HG02610 (cell line): ENCODE measurements at regions not wholly inside any gene's neighbourhood (a gene's known extent, or its start where the extent isn't known, plus 50 kb on each side); places are given as distances from the start of the nearest gene placed in this dataset.

Experiments
- ATAC-seq: cut with Tn5 transposase; IDR thresholded peaks from one replicate; pipeline ENCODE4 v1.9.1; 2021; ENCODE audit warnings: mild to moderate bottlenecking, moderate library complexity; ENCODE audit not compliant: unreplicated experiment

- no peak for ATAC-seq
These were observed 132.5 kb upstream of the KIRREL3 start for GRCh38 chr11:127133061-127133460.

GRCh38 chr11:127130321-127130720, 129.8 kb upstream of the KIRREL3 start:
- no peak for ATAC-seq

- no peak for ATAC-seq
These were observed 126.4 kb upstream of the KIRREL3 start for GRCh38 chr11:127126986-127127385.

DNA sequence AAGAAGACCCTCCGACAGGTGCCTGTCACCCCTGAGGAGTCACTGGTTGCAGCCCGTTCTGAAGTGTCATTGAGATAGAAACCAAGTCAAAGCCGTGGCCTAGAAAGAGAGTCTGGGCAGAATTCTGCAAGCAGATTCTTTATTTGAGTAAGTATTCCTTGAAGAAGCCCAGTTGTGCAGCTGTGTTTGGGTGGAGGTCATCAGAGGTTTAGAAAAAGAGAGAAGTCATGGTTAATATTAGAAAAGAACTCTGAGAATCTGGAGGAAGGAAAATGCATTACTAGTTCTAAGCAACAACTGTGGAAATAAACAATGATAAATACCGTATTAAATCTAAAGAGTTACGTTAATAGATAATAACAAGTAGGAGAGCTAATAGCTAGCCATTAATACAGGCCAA, 118.8 kb upstream of the KIRREL3 start:
- ATAC-seq: no peak

DNA sequence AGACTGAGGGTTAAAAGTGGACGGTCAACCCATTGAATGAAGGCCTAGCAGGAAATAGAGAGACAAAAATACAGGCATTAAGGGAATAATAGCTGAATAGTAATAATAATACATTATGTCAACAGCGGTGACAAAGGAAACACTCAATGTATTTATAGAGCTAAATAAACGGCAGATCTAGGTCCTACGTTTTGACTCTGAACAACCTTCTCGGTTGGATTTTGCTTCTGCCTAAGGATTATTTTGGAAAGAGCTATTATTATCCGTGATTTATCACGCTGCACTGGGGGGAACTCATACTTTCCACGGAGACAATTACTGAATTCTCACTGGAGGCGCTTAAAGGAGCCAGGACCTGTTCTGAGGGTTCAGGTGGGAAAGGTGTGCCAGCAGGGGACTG, 118.2 kb upstream of the KIRREL3 start:
- ATAC-seq: no peak

- ATAC-seq: no peak
These were observed 116.7 kb upstream of the KIRREL3 start for GRCh38 chr11:127117231-127117739.

DNA sequence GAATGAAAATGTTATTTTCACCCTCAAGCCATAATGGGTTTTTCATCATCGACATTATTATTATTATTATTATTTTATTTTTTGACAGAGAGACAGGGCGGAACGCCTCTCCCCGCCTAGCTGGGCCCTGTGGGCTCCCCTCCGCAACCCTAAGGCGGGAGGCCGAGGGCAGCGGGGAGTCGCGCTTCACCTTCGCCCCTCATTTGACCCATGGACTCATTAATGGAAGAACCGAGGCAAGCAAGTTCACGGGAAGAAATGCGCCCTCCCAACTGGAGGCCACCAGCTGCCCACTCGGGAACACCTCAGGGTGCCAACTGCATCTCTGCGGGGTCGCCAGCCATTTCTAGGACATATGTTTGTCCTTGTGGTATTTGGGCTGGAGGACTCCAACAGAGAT, 115.3 kb upstream of the KIRREL3 start:
- ATAC-seq: no peak

DNA sequence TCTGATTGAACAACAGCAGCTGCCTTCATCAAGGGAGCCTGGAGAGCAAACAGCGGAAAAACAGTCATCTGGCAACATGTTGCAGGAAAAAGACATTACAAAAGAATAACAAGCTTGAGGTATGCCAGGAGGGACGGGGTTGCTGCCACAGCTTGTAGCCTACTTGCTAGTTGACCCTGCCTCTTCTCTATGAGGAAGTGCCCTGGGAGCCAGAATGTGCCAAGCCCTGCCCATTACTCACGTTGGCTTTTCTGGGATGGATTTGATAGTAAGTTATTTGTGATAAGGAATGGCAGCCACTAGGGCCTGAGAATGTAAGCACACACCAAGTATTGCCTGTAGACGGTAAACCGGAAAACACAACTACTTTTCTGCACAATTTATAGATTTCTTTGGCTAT, 113.5 kb upstream of the KIRREL3 start:
- no peak for ATAC-seq

DNA sequence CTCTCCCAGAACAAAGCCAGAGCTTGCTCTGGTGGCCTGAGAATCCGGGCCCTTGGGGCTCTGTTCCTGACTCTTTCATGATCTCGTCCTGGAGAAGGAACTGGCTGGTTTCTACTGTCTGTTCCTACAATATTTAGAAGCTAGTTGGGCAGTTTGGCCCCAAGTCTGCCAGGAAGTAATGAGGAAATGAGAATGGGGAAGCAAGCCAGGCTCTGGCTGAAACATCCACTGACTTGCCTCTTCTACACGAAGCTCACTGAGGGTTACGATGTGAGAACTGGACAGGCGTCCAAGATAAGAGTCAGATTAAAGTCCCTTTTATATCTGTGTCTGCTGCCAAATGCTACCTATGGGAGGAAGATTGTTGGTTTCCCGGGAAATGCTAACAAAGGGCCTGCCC, 110.0 kb upstream of the KIRREL3 start:
- no peak for ATAC-seq

DNA sequence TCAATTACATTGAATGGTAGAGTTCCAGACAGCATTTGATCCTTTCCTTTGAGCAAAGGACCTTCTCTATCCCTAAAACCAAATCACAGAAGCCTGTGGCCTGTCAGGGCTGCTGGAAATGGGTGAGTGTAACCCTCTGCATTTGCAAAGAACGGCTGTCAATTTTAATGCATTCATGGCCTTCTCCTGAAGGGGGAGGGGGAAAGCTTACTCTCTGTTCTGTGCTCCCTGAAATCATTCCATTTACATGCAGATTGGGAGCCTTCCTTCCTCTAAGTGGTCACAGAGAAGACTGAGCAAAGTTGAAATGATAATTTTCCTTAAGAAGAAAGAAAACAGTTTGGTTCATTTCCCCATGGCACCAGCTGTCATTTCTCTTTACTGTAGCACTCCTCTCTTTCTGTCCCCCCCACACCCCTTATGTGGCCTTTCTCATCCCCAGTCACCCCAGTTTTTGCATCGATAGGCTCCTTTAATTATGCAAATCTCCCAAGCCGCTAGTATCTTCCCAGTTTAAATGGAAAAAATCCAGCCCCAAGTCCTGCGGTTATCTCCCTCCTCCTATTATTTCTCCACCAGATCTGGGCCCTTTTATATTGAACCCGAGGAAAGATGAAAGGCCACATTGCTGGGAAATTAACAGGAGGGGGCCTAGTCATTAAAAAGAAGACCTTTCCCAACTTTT, 109.4 kb upstream of the KIRREL3 start:
- no peak for ATAC-seq

GRCh38 chr11:127108838-127109237, 108.3 kb upstream of the KIRREL3 start:
- no peak for ATAC-seq

DNA sequence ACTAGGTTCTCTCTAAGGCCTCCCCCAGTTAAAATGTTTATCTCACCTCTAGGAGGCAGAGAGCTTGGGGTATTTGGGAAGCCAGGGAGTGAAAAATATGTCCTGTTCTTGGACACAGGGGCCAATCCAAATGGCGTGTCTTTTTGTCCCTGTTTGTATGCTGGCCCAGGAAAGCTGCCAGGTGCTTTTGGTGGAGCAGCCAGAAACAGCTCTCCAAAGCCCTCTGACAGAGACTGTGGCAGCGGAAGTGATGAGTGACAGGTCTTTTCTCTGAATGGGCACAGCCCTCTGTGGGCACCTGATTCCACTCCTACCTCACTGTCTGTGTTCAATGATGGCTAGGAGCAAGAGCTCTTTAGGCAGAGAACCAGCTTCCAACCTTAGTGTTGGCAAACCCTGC, 106.4 kb upstream of the KIRREL3 start:
- no peak for ATAC-seq

DNA sequence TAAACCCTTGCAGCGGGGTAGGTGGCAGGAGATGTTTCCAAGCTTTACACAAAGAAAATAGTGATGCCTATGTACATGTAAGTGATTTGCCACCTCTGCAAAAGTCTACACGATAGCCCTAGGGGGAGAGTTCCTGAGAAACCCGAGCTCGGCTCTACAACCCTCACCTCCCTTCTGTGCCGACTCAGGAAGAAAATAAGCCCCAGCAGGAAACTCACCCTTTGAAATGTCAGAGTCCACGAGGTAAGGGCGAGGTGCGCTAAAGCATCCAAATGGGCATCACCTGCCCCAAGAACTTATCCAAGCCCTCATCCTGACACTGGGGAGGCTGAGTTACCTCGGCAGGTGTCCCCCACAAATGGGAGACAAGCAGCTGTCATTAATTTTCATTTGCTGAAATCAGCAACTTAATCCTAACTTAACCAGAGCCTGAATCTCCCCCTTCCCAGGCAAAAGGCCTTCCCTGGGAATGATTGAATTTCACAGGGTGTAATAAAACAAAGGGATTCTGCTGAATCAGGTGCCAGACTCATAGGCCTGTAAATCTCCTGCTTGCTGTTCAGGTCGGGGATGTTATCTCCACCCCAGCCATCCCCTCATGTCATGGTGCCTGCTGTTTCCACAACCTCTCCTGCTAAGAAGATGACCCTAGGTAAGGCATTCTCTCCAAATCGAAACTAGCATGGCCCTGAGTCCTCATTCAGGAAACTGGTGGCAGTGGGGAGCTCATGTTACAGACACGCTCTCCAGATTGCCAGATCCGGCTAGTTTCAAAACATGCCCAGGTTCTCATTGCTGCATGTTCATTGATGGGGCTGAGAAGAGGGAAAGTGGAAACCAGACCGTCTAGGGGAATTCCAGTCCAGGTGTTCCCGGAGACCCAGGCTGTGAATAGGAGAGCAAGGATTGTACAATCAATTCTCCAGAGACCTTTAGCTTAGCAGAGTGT, 105.3 kb upstream of the KIRREL3 start:
- ATAC-seq: no peak

- no peak for ATAC-seq
These were observed 103.2 kb upstream of the KIRREL3 start for GRCh38 chr11:127103586-127104388.

DNA sequence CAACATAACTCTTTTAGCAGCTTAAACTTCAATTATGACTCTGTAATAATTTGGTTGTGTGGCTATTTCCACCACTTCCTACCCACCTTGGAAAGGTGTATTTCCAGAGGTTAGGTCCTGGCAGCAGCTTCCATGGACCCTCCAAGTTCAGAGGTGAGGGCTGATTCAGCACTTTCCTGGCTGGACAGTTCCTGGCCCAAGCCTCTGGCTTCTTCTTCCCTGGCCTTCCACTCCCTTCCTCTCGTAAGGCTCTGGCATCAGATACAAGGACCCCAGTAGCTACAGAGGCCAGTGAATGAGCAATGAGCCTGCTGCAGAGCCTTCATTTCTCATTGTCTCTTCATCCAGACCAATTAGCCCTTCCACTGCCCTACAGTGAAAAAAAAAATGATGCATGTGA, 98.1 kb upstream of the KIRREL3 start:
- ATAC-seq: no peak

DNA sequence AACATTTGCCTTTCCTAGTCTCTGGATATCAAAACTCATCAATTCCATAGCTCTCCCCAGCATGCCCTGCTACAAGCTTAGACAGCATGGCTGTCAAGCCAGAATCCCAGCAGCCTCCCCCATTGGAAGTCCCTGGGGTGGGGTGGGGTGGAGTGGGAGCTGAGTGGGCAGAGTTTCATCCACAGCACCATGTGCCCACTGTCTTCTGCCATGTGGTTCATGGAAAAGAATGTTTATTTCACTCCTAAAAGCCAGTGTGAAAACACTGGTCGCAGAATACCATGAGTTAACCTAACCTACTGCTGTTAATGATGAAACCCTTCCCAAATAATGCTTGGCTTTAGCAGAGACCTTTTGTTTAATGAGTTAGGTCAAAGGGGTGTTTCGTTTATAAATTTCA, 80.2 kb upstream of the KIRREL3 start:
- ATAC-seq: no peak

- no peak for ATAC-seq
These were observed 75.2 kb upstream of the KIRREL3 start for GRCh38 chr11:127075758-127076157.

DNA sequence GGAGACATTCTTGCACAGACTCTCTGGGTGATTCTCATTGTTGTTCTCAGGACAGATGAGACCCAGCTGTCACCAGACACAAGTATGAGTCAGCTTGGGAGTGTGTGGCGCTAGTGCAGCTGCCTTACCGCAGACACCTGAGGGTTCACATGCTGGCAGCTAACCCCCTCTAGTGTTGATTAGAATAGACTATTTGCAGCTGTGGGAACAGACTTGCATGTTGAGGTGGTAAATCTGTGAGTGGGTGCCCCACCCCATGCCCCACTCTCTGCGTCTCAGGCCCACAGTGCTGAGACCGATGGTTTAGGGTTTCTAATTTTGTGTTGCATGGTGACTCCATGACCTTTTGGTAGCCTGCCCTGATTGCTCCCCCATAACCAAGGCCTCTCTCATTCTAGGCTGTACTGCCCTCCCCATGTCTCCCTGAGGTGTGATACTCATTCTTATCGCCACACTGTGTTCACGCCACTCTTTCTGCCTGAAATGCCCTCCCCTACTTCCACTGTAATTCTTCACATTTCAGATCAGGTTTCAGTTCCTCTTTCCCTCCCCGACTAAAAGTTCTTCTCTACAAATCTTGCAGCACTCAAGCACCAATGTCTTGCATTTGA, 73.7 kb upstream of the KIRREL3 start:
- peak; percentile 64 for ATAC-seq

DNA sequence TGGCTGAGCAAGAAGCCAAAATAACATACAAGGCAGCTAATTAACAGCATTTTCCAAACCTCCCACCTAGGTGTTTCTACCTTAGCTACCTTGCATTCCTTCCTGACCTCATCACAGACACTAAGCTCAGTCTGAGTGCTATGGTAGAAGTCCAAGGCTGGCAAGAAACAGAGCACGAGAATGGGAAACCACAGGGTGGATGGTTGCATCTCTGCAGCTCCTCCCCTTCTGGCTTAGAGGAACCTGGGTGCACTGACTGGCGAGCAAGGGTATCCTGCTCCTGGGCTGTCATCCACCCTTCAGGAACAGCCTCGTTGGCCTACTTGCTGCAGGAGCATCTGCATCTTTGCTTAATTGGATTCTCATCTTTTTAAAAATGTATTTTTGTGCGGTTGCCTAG, 73.1 kb upstream of the KIRREL3 start:
- ATAC-seq: no peak

GRCh38 chr11:127071606-127072005, 71.0 kb upstream of the KIRREL3 start:
- no peak for ATAC-seq

DNA sequence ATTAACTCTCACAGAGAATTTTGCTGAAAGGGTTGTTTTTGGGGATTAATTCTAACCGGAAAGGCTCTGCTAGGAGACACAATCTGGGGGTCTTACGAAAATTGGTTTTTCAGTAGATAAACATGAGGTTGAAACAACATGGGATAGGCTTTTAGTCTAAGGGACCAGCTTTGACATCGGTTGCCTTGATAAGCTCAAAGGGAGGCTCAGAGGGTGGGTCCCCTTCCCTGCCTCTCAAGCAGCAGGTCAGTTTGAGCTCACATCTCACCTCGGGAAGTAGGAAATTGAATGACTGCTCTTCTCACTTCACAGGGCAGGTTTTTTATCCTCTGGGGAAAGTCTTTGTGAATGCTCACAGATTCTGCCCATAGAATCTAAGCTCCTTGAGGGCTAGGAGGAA, 70.2 kb upstream of the KIRREL3 start:
- ATAC-seq: no peak
